HG03103 (cell line): ENCODE measurements at regions not wholly inside any gene's neighbourhood (a gene's known extent, or its start where the extent isn't known, plus 50 kb on each side); places are given as distances from the start of the nearest gene placed in this dataset.
"Not testable (repeated sequence)": the region's sequence is repeated elsewhere in the genome, so short reads cannot be mapped to it uniquely, and the experiment has no call there.

ENCODE experiments used
- ATAC-seq: cut with Tn5 transposase; IDR thresholded peaks from one replicate; pipeline ENCODE4 v1.9.1; 2021; ENCODE audit warnings: low read depth; ENCODE audit not compliant: unreplicated experiment

DNA sequence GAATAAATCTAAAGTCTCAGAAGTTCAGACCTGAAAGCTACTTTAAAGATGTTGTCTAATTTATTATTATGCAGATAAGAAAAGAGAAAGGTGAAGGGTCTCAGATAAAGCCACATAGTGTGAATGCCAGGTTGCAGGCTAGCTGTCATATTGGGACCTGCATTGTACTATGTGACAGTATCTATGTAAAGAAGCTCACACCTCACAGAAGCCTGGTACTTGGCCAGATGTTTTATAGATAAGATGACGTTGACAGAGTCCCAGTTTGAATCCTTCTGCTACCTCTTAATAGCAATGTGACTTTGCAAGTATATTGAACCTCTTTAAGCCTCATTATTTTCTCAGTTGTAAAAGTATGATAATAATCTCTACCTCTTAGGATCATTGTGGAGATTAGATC is 227.0 kb downstream of the SPRY1 start:
- ATAC-seq = no peak

DNA sequence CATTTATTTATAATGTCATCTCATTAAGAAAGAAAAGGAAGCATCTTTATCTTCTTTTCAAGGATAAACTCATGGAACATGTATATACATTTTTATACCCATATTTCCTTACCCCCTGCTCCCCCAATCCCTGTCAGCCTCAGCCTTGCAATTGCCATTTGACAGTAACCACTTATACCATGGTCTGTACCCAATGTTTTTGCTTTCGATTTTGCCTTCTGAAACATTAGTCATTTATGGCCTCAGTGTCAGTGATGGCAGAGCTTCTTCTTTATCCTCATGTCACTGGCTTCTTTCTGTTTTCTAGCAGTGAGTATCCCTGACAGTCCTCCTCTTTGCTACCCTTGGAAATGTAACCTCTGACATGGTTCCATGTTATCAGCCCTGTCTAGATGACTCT is 228.4 kb downstream of the SPRY1 start:
- no peak for ATAC-seq

DNA sequence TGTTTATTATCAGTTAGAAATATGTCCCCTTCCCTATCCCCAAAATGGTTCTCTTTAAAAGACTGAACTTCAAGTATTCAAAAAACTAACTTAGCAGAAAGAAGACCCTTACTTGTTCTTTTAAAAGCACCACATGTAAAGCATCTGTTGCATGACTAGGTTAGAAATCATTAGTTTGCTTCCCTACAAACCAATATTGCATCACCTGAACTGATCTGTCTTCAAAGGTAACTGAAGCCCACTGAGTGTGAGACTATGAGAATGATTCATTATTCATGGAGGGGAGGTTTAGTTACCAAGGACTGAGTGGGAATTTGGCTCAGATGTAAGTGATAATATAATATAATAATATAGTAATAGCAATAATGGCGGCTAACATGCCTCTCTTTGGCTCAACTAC is 231.7 kb downstream of the SPRY1 start:
- no peak for ATAC-seq

DNA sequence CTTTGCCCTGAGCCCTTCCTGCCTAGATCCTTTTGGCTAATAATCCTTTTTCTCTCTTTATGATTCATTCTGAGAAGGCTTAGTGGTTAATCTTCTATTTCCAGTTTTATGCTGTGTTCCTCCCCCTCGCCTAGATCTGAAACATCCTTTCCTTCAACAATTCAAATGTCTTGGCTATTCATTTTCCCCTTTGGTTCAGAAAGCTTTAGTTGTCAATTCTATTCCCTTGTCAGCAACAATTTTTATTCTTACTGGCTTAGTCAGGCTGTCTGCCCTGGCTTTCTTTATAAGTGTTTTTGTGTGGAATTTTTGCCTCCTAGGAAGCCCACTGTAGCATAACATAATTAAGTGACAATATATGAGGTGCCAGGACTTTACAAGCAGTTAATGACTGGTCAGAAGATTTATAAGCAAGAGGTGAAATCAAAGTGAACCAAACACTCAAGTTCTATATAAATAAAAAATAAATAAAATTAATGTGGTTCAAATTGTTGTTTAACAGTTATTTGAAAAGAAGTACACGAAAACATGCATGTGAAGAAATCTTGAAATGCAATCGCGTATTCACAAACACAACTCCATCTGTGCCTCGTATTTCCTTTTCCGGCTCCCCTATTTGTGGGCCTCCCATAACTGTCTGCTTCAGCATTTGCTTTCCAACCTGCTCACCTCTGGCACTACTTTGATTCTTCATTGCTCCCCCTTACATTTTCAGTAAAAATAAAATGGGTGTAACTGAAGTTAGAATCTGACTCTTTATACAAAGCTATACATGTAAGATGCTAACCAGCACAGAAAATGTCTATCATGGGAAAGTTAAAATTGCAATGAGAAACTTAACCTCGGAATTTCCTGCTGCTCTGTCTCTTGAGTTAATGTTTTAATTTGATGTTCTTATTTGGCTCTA is 235.4 kb downstream of the SPRY1 start:
- no peak for ATAC-seq

DNA sequence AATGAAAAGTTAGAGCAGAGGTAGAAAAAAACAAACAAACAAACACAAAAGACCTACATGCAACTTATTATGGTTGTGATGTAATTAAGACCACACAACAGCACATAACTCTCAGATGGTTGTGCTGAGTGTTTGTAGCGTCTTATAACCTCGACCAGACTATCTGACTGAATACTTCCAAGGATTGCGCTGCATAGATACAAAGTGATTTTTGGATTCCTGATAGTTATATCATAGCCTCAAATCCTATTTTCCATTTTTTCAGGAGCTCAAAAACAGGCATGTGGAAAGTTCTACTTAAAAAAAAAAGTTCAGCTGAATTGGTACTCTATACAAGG is 236.1 kb downstream of the SPRY1 start:
- no peak for ATAC-seq

DNA sequence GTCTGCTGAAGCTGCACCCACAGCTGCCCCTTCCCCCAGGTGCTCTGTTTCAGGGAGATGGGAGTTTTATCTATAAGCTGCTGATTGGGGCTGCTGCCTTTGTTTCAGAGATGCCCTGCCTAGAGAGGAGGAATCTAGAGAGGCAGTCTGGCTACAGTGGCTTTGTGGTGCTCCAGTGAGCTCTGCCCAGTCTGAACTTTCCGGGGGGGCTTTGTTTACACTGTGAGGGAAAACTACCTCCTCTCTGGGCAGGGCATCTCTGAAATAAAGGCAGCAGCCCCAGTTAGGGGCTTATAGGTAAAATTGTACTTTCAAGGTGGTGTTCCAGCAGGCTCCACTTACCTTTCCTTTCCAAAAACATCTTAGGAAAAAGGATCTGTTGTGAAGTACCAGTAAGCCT is 242.2 kb downstream of the SPRY1 start:
- no peak for ATAC-seq

DNA sequence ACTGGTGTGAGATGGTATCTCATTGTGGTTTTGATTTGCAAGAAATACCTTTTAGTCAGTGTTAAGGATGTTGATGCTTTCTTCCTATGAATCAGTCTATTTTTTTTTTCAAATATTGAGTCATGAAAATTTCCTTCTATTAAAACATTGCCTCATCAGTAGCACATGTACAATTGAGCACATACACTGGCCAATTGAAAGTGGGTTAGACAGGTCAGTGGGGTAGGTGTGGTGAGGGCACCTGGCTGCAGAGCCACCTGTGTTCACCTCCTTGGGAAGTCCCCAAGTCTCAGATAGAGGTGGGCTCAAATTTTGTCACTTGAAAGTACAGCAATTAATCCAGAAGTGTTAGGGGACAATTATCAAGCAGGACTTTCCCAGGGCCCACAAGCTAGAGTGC is 243.7 kb downstream of the SPRY1 start:
- no peak for ATAC-seq

DNA sequence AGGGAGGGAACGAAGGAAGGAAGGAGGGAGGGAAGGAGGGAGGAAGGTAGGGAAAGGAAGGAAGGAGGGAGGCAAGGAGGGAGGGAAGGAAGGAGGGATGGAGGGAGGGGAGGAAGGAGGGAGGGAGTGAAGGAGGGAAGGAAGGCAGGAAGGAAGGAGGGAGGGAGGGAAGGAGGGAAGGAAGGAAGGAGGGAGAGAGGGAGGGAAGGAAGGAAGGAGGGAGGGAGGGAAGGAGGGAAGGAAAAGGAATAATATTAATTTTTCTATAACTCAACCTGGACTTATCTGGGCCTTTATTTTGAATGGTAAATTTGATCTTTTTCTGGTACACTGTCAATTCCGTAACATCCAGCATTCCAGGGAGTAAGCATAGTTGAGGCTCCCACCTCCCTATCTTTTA is 244.2 kb downstream of the SPRY1 start:
- ATAC-seq = no peak

DNA sequence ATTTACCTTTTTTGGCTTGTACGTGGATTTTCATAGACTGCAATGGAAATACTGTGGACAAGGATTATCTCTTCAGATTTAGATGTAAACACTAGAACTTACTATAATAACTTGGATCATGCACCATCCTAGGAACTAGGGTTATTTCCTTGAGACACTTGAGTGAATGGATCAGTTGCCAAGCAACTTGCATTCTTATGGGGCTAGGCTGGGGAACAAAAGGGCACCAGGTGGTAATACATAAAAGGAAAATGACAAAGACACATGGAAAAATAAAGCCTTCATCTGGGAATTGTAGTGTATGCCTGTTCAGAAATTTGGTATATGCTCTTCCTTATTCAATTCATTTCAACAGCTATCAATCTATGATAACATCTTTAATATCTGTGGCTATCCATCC is 247.1 kb downstream of the SPRY1 start:
- ATAC-seq = no peak

DNA sequence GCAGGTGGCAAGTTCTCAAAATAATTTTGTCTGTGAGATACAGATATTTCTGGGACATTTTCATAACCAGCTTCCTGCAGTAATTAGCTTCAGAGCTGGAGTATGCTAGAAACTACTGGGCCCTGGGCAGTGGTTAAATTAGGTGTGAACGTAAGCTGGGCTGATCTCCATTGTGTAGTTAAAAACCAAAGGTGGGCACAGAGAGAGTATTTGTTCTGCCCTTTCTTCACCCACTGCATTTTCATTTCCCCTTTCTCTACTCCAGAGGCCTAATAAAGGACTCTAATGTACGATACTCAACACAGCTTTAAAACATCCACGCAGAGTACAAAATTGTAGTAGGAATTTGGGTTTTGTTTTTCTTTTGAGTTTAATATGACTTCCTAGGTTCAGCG is 252.7 kb downstream of the SPRY1 start:
- ATAC-seq = peak; percentile 82

DNA sequence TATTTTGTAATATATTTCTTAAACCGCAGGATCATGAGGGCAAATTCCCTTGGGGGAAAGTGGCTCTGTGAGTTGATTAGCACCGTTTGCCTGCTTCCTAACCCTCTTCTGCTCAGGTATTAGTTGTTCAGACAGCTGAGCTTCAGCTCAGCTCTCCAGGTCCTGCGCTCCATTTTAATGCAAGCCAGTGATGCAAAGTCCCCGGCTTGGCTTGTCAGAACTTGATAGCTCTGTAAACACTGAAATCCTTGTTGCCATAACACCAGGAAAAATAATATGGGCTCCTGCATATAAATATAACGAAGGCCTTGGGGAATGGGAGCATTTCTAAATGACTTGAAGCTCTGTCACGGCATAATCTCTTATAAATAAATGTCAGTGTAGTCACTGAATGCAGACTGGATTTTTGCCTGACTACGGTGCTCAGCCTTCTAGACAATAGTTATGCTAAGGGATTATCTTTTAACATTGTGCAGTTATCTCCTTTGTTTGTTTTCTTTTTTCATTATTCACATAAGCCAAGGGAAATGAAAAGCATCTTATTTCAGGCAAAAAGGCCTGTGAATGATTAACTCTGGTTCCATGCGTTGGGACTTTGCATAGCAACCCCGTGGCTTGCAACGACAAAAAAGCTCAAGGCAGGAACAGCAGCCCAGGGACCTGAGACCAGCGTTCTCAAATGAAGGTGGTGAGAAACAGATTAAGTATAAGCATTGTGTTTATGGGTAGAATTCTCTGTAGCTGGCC is 253.2 kb downstream of the SPRY1 start:
- ATAC-seq = peak; percentile 29

DNA sequence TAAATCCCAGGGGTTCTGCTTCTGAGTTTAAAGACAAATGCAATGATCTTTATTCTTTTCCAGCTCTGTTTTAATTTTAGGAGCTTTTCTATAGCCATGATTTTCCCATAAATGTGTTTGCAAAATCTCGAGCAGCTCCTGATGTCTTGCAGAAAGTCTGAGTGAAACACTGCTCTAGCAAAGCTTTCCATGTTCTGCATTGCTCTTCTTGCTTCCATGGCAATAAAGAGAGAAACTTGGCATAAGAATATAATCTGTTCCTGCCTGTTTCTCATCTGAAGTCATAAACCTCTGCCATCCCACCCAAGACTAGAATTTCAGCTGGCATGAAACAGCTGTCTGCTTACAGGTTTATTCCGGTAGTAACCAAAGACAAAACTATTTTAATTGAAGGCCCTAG is 254.5 kb downstream of the SPRY1 start:
- no peak for ATAC-seq

DNA sequence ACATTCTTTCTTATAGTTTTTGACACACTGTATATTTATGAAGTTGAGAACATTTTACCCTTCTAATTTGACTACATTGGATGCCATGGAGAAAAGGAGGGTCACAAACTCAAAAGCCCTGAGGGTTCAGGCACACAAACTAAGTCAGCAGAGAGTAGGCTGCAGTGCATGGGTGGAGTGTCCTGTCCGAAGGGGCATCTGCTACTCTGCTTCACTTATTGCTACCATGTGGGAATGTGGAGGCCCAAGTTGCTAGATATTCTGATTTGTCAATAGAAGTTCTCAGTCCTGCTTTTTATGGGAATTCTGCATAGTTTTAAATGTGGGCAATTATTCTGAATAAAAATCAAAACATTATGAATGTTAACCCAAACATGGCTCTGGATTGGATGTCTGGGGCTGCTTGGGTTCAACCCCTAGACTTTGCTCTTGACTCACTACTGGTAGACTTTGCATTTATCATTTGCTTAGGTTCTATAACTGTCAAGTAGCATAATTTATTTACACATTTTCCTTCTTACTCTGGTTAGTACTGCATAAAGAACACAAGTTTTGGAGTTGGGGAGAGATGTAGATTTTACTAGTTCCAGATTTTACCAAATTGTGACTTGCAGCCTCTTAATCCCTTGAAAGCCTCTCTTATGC is 255.1 kb downstream of the SPRY1 start:
- ATAC-seq = no peak

DNA sequence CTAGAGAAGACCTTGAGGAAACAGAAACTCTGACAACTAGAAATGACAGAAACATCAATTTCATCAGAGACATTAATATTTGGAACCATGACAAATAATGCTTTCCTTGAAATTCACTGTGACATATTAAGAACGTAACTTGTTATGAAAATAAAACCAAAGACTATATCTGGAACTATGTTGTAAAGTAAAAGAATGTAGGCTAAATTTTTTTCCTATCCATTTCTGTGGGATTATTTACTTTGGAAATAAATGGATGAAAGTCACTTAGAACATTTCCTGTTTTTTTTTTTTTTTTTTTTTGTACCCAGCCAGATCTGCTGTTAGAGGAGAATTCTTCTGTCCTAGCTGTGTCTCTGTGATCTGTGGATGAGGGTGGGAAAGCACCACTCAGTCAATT is 255.9 kb downstream of the SPRY1 start:
- no peak for ATAC-seq

DNA sequence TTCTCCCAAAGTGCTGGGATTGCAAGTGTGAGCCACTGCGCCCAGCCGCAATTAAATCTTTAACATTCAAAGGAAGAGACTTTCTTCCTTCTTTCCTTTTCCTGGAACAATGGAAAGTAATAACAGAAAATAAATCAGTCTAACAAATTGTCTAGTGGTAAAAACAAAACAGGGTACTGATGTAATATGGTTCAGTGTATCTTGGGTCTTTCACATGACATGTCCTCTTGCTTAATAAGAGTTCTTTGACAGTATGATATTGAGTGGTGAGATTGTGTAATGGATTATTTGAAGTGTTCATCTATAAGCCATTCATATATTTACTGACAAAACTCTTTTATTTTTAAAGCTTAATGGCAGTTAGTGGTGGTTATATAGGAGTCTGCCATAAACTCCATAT is 256.6 kb downstream of the SPRY1 start:
- no peak for ATAC-seq

DNA sequence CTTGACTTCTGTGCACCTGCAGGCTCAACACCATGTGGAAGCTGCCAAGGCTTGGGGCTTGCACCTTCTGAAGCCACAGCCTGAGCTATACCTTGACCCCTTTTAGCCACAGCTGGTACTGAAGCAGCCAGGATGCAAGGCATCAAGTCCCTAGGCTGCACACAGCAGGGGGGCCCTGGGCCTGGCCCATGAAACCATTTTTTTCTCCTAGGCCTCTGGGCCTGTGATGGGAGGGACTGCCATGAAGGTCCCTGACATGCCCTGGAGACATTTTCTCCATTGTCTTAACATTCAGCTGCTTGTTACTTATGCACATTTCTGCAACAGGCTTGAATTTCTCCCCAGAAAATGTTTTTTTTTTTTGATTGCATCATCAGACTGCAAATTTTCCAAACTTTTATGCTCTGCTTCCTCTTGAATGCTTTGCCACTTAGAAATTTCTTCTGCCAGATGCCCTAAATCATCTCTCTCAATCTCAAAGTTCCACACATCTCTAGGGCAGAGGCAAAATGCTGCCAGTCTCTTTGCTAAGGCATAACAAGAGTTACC is 260.2 kb downstream of the SPRY1 start:
- not testable (repeated sequence) for ATAC-seq

DNA sequence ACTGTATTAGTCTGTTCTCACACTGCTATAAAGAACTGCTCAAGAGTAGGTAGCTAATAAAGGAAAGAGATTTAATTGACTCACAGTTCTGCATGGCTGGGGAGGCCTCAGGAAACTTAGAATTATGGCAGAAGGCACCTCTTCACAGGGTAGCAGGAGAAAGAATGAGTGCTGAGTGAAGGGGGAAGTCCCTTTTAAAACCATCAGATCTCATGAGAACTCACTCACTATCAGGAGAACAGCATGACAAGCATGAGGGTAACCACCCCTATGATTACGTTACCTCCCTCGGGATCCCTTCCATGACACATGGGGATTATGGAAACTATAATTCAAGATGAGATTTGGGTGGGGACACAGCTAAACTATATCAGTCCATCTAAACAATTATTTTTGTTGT is 261.0 kb downstream of the SPRY1 start:
- ATAC-seq = not testable (repeated sequence)

DNA sequence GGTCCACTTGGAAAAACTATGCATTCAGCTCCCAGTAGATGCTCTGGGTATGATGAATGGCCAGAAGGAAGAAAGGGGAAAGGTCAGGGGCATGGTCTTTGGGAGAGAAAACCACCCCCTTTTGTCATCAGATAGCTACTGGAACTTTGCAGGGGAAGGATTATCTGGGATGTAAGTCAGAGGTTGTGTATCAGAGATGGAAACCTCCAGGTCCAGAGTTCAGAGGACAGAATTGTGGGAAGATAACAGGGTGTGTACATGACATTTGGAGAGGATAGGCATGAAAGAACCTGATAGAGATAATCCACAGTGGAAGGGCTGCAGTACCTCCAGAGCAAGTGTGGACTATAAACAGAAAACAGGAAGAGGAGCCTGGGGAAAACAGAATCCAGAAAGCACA is 262.7 kb downstream of the SPRY1 start:
- ATAC-seq = no peak

DNA sequence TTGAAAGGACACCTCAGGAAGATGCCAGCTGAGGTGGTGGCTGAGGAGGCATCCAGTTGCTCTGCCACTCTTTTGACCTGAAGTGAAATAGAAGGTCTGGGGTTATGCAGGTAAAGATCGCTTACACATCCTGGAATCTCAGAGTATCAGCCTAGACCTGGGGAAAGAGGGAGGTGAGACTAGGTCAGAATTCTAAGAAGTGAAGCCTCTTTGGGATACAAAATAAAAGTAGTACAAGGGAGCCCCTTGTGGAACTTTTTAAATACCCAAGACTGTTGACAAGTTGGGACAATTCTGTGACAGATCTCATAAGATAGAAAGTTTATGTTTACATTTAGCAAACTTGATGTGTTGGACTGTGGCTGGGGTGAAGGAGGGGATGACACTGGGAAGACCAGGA is 263.1 kb downstream of the SPRY1 start:
- no peak for ATAC-seq

DNA sequence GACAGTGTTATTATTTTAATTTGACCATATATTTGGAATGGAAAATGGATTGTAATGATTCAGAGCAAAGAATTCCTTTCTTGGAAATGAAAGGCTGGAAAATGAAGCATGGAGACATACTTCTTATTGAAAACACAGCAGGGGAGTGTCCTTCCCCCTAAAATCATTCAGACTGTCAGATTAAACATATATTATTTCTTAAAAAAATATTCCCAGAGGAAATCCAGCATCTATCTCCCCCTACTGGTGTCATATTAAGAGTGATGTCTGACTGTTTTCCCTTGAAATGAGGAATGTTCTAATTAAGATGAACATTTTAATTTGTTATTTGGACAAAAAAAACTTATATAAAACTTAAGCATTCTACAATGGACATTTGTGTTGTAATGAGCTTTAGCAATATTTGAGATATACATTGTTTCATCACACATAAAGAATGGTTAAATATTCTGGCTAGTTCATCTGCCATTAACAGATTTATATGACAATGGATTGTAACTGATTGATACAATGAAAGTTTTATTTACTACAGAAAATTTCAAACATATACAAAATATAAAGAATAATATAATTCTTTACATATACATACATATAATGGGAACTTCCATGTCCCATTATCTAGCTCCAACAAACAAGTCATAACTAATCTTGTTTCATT is 264.6 kb downstream of the SPRY1 start:
- ATAC-seq = no peak

DNA sequence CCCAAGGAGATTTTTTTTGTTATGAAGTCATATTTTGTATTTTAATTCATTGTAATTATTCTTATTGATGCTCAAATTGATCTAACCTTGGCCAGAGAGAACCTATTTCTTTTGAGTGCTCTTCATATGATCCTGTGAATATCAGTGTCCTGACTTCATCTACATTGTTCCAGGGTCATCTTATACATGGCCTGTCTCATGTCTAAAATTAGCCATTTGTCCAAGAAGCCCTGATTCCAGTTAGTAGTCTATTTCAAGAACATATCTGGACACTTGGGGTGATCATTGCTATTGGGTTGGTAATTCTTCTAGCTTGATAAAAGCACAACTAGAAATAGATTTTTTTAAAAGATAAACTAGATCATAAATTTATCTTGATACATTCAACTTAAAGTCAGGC is 266.2 kb downstream of the SPRY1 start:
- ATAC-seq = no peak
